ENCODE measurements at regions not wholly inside any gene's neighbourhood (a gene's known extent, or its start where the extent isn't known, plus 50 kb on each side); places are given as distances from the start of the nearest gene placed in this dataset.

- H3K9me3 Mint-ChIP-seq (ENCODE audit: low read depth, unreplicated experiment), result no peaks in the 10 kb centered on the region
- DNase-seq, result no peak
- TF ChIP-seq, protein P1, sequence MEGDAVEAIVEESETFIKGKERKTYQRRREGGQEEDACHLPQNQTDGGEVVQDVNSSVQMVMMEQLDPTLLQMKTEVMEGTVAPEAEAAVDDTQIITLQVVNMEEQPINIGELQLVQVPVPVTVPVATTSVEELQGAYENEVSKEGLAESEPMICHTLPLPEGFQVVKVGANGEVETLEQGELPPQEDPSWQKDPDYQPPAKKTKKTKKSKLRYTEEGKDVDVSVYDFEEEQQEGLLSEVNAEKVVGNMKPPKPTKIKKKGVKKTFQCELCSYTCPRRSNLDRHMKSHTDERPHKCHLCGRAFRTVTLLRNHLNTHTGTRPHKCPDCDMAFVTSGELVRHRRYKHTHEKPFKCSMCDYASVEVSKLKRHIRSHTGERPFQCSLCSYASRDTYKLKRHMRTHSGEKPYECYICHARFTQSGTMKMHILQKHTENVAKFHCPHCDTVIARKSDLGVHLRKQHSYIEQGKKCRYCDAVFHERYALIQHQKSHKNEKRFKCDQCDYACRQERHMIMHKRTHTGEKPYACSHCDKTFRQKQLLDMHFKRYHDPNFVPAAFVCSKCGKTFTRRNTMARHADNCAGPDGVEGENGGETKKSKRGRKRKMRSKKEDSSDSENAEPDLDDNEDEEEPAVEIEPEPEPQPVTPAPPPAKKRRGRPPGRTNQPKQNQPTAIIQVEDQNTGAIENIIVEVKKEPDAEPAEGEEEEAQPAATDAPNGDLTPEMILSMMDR (IDR thresholded peaks at IDR 0.05; ENCODE audit: unreplicated experiment), result no peak
These were observed 239.1 kb downstream of the ENC1 start for GRCh38 chr5:74401281-74401945.

DNA sequence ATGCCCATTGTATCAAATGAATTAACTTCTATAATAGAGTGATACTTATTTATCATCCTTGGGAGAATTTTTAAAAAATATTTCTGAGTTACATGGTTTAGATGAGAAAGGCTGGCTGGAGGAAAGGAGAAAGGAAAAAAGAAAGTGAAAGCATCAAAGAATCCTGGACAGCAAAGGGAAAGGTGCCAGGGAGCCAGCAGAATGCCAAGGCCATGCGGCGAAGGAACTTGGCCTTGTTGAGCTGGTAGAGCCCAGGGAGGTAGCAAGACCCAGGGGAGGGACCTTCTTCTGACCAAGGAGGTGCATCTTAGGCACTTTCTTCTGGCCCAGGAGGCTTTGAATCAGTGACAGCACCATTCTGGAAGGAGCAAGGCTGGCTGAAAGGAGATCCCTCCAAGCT lies 240.5 kb downstream of the ENC1 start:
- Mint-ChIP-seq H3K27ac (ENCODE audit: unreplicated experiment) (no peak overlapping the region), H3K4me3 (ENCODE audit: low read depth, unreplicated experiment) (no peak overlapping the region), H3K27me3 (ENCODE audit: unreplicated experiment) (no peaks in the 10 kb centered on the region), H3K9me3 (ENCODE audit: low read depth, unreplicated experiment) (no peaks in the 10 kb centered on the region), H3K4me1 (ENCODE audit: low read depth, unreplicated experiment) (peaks cover 37% of the 10 kb centered on the region), H3K36me3 (ENCODE audit: insufficient read depth, unreplicated experiment) (peaks cover 4% of the 10 kb centered on the region)
- DNase-seq, result no peak
- BruUV-seq (replicated peaks), result no TSS peak
- CTCF ChIA-PET, result no interaction called here
- intact Hi-C loops (cut with micrococcal nuclease; ENCODE audit: unreplicated experiment), result no loop called here
- TF ChIP-seq, protein P1 (IDR thresholded peaks at IDR 0.05; ENCODE audit: unreplicated experiment), result no peak

More at GRCh38 chr5:74401281-74401945, 239.1 kb downstream of the ENC1 start:
- BruUV-seq (replicated peaks), result no TSS peak
- CTCF ChIA-PET, result no interaction called here
- peaks cover 23% of the 10 kb centered on the region for H3K4me1 Mint-ChIP-seq (ENCODE audit: low read depth, unreplicated experiment)
- H3K27ac Mint-ChIP-seq (ENCODE audit: unreplicated experiment), result no peak overlapping the region
- no peaks in the 10 kb centered on the region for H3K27me3 Mint-ChIP-seq (ENCODE audit: unreplicated experiment)
- H3K4me3 Mint-ChIP-seq (ENCODE audit: low read depth, unreplicated experiment), result no peak overlapping the region
- intact Hi-C loops (cut with micrococcal nuclease; ENCODE audit: unreplicated experiment), result no loop called here
- no peaks in the 10 kb centered on the region for H3K36me3 Mint-ChIP-seq (ENCODE audit: insufficient read depth, unreplicated experiment)

DNA sequence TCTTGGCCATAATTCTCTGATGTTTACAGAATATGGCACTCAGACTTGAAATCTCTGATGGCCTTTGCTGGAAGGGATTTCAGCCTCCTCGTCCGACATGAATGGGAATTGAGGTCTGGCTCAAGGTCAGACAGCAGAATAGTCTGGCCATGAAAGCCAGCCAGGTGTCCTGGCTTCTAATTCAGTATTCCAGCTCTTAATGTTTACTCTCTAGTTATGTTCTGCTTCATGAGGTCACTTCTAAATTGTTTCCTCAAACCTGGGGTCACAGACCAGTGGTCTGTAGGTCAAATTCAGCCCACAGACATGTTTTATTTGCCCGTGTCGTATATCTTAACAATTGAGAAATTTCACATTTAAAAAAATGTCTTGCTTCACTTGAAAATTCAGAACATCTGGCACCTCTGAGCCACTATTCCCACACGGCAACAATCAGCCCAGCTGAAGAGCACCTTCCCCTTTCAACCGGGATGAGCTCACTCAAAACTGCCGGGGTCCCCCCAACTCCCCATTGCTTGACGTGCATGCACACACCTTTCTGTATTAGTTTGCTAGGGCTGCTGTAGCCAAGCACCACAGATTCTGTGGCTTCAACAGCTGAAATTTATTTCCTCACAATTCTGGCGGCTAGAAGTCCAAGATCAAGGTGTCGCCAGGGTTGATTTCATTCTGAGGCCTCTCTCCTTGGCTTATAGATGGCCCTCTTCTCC lies 243.5 kb downstream of the ENC1 start:
- Mint-ChIP-seq H3K4me3 (ENCODE audit: low read depth, unreplicated experiment) (no peak overlapping the region), H3K4me1 (ENCODE audit: low read depth, unreplicated experiment) (peaks cover 67% of the 10 kb centered on the region), H3K27ac (ENCODE audit: unreplicated experiment) (peak overlapping the region; percentile 16), H3K36me3 (ENCODE audit: insufficient read depth, unreplicated experiment) (peaks cover 19% of the 10 kb centered on the region), H3K27me3 (ENCODE audit: unreplicated experiment) (no peaks in the 10 kb centered on the region), H3K9me3 (ENCODE audit: low read depth, unreplicated experiment) (no peaks in the 10 kb centered on the region)
- DNase-seq, result no peak
- CTCF ChIA-PET, result no interaction called here
- intact Hi-C loops (cut with micrococcal nuclease; ENCODE audit: unreplicated experiment), result loop anchor here (10.0 kb wide), 1 partner anchor 342 kb away; no protein-coding TSS in a partner anchor
- TF ChIP-seq, protein P1 (IDR thresholded peaks at IDR 0.05; ENCODE audit: unreplicated experiment), result no peak
- BruUV-seq (replicated peaks), result no TSS peak

DNA sequence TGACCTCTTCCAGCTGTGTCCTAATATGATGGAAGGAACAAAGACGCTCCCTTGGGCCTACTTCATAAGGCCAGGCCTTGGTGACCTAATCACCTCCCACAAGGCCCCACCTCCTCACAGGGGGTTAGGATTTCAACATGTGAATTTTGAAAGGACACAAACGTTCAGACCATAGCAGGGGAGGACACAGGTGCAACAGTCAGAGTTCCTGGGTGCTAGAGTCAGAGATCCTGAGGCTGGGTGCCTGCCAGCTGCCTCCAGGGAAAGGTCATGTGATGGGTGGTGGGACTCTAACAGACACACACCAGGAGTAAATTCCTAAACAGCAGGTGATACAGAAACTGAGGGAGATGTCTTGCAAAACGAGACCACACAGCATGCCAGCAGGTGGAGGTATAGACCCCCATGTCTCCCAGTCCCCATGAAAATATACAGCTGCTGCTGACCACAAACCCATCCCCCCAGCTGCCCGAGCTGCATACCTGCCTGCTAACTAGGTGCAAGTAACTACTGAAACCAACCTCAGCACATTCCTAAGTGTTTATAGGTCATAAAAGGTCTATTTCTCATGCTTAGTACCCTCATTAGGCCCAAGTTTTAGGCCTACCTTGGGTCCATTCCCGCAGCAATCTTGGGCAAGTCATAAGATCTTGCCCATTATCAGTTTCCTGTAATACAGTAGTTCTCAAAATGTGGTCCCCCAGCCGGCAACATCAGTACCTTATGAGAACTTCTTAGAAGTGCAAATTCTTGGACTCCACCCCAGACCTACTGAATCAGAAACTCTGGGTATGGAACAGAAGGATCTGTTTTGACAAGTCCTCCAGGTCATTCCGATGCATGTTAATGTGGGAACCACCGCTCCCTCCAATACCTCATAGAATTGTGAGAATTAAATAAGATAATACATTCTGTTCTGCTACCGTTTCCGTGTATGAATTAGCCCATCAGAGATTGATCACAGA lies 245.3 kb downstream of the ENC1 start:
- peaks cover 61% of the 10 kb centered on the region for H3K4me1 Mint-ChIP-seq (ENCODE audit: low read depth, unreplicated experiment)
- intact Hi-C loops (cut with micrococcal nuclease; ENCODE audit: unreplicated experiment), result loop anchor here (1.0 to 10.0 kb wide), 6 partner anchors 68 to 493 kb away; no protein-coding TSS in a partner anchor
- CTCF ChIA-PET, result interaction anchor here (0.6 to 2.4 kb wide), 11 partner anchors 10 to 328 kb away, joined by 3 to 30 read pairs (median 4); partner anchors contain the start of gene ENC1
- H3K27me3 Mint-ChIP-seq (ENCODE audit: unreplicated experiment), result no peaks in the 10 kb centered on the region
- H3K27ac Mint-ChIP-seq (ENCODE audit: unreplicated experiment), result peak overlapping the region; percentile 80
- peak; percentile 88 for DNase-seq
- BruUV-seq (replicated peaks), result no TSS peak
- TF ChIP-seq, protein P1 (IDR thresholded peaks at IDR 0.05; ENCODE audit: unreplicated experiment), result peak; percentile 33
- H3K4me3 Mint-ChIP-seq (ENCODE audit: low read depth, unreplicated experiment), result no peak overlapping the region
- H3K9me3 Mint-ChIP-seq (ENCODE audit: low read depth, unreplicated experiment), result no peaks in the 10 kb centered on the region
- H3K36me3 Mint-ChIP-seq (ENCODE audit: insufficient read depth, unreplicated experiment), result peaks cover 19% of the 10 kb centered on the region

Measured in Calu3 (cell line).